Vagina (tissue), 2 donors: ENCODE measurements at regions not wholly inside any gene's neighbourhood (a gene's known extent, or its start where the extent isn't known, plus 50 kb on each side); places are given as distances from the start of the nearest gene placed in this dataset.

Source experiments
- CTCF ChIP-seq, 3 experiments: fragments of 450-650 bp in 2 of 3; fragments of 200-600 bp in 1 of 3; sonication (generic) in 1 of 3; IDR thresholded peaks; one replicate each; pipeline ENCODE4 v1.5.1; 2017 to 2019; ENCODE audit warnings: antibody characterized with exemption in 3 of 3, mild to moderate bottlenecking in 2 of 3, moderate library complexity in 2 of 3
- POLR2A ChIP-seq, 2 donors: fragments of 450-650 bp; IDR thresholded peaks; one replicate each; pipeline ENCODE4 v1.6.1; 2017; ENCODE audit warnings: antibody characterized with exemption in 2 of 2, mild to moderate bottlenecking in 2 of 2, moderate library complexity in 2 of 2
- POLR2AphosphoS5 ChIP-seq, 2 donors: sonication (generic); formaldehyde crosslinking; IDR thresholded peaks; one replicate each; pipeline ENCODE4 v1.9.0; 2017; ENCODE audit warnings: antibody characterized with exemption in 2 of 2, mild to moderate bottlenecking in 2 of 2, low read depth in 1 of 2; ENCODE audit not compliant: insufficient read depth in 1 of 2

GRCh38 chr2:8277921-8278571 is 403.8 kb upstream of the ID2 start:
- TF ChIP-seq POLR2AphosphoS5 (IDR thresholded peaks at IDR 0.05; ENCODE audit: insufficient read depth in 1 of 2, low read depth in 1 of 2), result no peak
- TF ChIP-seq CTCF (IDR thresholded peaks at IDR 0.05), result no peak
- TF ChIP-seq POLR2A (IDR thresholded peaks at IDR 0.05), result no peak
